ENCODE measurements at regions not wholly inside any gene's neighbourhood (a gene's known extent, or its start where the extent isn't known, plus 50 kb on each side); places are given as distances from the start of the nearest gene placed in this dataset.

DNA sequence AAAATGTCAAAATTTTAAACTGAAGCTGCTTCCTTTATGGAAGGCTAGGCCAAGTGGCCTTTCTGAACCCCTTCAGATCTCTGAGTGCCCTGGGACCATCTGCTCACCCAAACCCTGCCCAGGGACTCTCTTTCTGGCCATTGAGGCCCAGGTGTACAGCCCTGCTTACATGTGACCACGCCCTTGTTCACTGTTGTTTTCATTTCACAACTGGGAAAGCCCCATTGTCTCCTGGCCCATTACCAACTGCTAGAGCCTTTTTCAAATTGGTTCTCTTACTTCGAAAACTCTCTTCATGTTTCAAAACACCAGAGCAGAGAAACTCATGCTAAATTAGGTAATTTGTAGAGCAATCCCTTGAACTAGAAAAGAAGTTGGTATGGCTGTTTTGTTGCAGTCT lies 219.5 kb upstream of the TANK start:
- FAIRE-seq (no peak), DNase-seq (ENCODE audit: insufficient read length, low spot score) (no peak)
- TF ChIP-seq, protein P1, sequence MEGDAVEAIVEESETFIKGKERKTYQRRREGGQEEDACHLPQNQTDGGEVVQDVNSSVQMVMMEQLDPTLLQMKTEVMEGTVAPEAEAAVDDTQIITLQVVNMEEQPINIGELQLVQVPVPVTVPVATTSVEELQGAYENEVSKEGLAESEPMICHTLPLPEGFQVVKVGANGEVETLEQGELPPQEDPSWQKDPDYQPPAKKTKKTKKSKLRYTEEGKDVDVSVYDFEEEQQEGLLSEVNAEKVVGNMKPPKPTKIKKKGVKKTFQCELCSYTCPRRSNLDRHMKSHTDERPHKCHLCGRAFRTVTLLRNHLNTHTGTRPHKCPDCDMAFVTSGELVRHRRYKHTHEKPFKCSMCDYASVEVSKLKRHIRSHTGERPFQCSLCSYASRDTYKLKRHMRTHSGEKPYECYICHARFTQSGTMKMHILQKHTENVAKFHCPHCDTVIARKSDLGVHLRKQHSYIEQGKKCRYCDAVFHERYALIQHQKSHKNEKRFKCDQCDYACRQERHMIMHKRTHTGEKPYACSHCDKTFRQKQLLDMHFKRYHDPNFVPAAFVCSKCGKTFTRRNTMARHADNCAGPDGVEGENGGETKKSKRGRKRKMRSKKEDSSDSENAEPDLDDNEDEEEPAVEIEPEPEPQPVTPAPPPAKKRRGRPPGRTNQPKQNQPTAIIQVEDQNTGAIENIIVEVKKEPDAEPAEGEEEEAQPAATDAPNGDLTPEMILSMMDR (IDR thresholded peaks at IDR 0.05; ENCODE audit: insufficient read depth, missing control alignments), result no peak

DNA sequence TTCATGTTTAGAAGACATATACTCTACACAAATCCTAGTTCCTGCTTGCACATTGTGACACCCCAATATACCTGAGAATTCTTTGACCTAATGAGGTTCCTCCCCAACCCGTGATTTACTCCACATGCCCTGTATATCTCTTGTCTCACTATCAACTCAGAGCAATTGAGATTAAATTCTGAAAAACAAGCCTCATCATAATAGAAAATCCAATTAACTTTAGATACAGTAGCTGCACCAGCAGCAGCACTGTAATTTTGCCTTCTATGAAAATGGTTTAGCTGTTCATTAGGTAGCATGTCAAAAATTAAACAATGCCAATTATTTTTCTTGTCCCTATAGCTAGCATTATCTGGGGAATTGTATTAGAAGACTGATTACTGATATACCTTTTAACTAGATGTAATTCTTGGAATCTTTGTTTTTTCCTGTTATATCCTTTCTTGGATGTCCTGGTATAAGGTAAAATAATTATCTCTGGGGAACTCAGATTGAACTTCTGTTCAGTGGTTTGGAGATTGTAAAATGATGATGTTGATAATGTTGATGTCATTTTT lies 218.9 kb upstream of the TANK start:
- TF ChIP-seq, protein P1 (IDR thresholded peaks at IDR 0.05; ENCODE audit: insufficient read depth, missing control alignments), result no peak
- no peak for FAIRE-seq
- DNase-seq (ENCODE audit: insufficient read length, low spot score), result no peak

GRCh38 chr2:160942476-160943142 lies 217.6 kb upstream of the TANK start:
- FAIRE-seq, result no peak
- no peak for DNase-seq (ENCODE audit: insufficient read length, low spot score)
- TF ChIP-seq, protein P1 (IDR thresholded peaks at IDR 0.05; ENCODE audit: insufficient read depth, missing control alignments), result no peak

GRCh38 chr2:160943414-160943813 lies 216.8 kb upstream of the TANK start:
- TF ChIP-seq, protein P1 (IDR thresholded peaks at IDR 0.05; ENCODE audit: insufficient read depth, missing control alignments), result no peak
- FAIRE-seq (no peak), DNase-seq (ENCODE audit: insufficient read length, low spot score) (no peak)

DNA sequence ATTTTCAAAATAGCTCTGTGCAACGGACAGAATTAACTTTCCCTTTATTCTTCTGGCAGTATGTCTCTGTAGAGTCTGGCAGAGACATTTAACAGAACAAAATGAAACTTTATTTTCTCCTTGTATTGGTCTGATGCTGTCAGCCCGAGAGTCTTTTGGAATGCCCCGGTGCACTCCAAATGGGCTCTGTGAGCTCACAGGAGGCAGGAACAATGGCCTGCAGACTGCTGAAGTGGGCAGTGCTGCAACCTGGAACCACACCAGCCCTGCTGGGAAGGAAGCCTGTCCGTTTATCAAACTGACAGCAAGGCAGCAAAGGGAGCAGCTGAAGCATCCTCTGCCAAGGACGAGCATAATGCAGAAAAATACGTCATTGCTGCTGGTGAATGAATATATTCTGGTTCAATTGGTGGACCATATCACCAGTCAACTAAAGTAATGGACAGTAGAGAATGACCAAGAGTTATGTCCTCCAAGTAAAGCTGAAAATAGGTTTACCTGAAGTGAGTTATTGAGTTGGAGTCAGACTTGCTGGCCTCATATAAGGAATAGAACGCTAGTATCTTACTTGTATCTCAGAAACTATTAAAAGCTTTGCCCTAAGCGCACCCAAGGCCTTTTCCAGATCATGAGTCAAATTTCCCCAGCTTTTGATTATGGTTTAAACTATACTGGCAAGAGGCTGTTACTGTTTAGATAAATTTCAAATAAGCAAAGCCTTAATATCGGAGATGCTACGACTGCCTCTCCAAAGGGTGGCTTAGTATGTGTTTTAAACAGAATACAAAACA lies 207.6 kb upstream of the TANK start:
- DNase-seq (ENCODE audit: insufficient read length, low spot score), result no peak
- TF ChIP-seq, protein P1 (IDR thresholded peaks at IDR 0.05; ENCODE audit: insufficient read depth, missing control alignments), result no peak
- no peak for FAIRE-seq

DNA sequence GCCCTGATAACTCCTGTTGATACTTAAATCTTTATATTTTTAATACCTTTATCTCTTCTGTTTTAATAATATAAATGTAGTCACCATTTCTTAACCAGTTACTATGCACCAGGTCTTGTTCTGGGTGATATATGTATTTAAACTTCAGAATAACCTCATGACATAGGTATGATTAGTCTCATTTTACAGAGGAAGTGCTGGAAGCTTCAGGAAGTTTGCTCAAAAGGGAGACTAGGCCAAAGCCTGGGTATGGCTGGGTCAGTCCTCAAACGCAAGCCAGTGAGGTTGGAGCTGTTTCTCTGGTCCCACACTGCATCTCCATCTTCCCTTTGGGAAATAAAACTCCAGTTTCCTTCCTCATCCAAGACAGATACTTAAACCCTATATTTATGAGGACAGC lies 204.7 kb upstream of the TANK start:
- DNase-seq (ENCODE audit: insufficient read length, low spot score) (no peak), FAIRE-seq (no peak)
- TF ChIP-seq, protein P1 (IDR thresholded peaks at IDR 0.05; ENCODE audit: insufficient read depth, missing control alignments), result no peak

Data from D721Med (cell line).